SK-N-SH (cell line): ENCODE measurements at regions not wholly inside any gene's neighbourhood (a gene's known extent, or its start where the extent isn't known, plus 50 kb on each side); places are given as distances from the start of the nearest gene placed in this dataset.

Experiments
- CTCF ChIA-PET: fragments of 300-600, 350-600 bp; formaldehyde crosslinking; extraction: SDS; loops from one replicate; lab custom pipeline; 2021; lab: Yijun Ruan, JAX
- POLR2A ChIA-PET: fragments of 350-600 bp; sonication (Branson Sonifier 250); formaldehyde crosslinking; extraction: SDS; loops from one replicate; lab custom pipeline; 2020; ENCODE audit warnings: antibody characterized with exemption, inconsistent platforms; lab: Yijun Ruan, JAX
- DNase-seq: peaks from one replicate; pipeline ENCODE4 v3.0.0; 2012
- H2AFZ ChIP-seq: fragments of 200-600 bp; sonication (generic); 2 replicates; pipeline ENCODE4 v1.8.1; 2016; ENCODE audit warnings: antibody characterized with exemption, mild to moderate bottlenecking, low read depth
- H3F3A ChIP-seq: fragments of 200-600 bp; sonication (generic); replicated peaks from 2 replicates; pipeline ENCODE3; 2016; ENCODE audit warnings: antibody characterized with exemption, mild to moderate bottlenecking; ENCODE audit not compliant: insufficient read depth
- H3K27ac ChIP-seq, 2 experiments: fragments of 200-500 bp in 1 of 2; fragments of 200-600 bp in 1 of 2; sonication (Bioruptor generic) in 1 of 2; sonication (generic), shearing (Covaris generic) in 1 of 2; 2 replicates each; pipeline versions ENCODE4 v1.5.1 to v1.6.1; 2014 to 2016; ENCODE audit warnings: low read depth in 2 of 2, inconsistent platforms in 1 of 2, low read length in 1 of 2, mild to moderate bottlenecking in 1 of 2, mixed read lengths in 1 of 2
- H3K27me3 ChIP-seq: fragments of 200-600 bp; sonication (generic), shearing (Covaris generic); 2 replicates; pipeline ENCODE4 v1.6.1; 2016; ENCODE audit warnings: mixed run types; ENCODE audit not compliant: insufficient read depth
- H3K36me3 ChIP-seq, 2 experiments: fragments of 200-500 bp in 1 of 2; fragments of 200-600 bp in 1 of 2; sonication (Bioruptor generic) in 1 of 2; sonication (generic) in 1 of 2; replicated peaks in 1 of 2; 2 replicates each; pipeline versions ENCODE3 to v1.5.1; 2014 to 2016; ENCODE audit warnings: low read length in 1 of 2, mild to moderate bottlenecking in 1 of 2; ENCODE audit not compliant: insufficient read depth in 2 of 2, control insufficient read depth in 1 of 2
- H3K4me1 ChIP-seq, 2 experiments: fragments of 200-500 bp in 1 of 2; fragments of 200-600 bp in 1 of 2; sonication (Bioruptor generic) in 1 of 2; sonication (generic), shearing (Covaris generic) in 1 of 2; 2 replicates each; pipeline versions ENCODE4 v1.5.1 to v1.6.1; 2014 to 2016; ENCODE audit warnings: low read depth in 1 of 2, low read length in 1 of 2, mixed run types in 1 of 2; ENCODE audit not compliant: insufficient read depth in 2 of 2, control insufficient read depth in 1 of 2
- H3K4me2 ChIP-seq: fragments of 200-600 bp; sonication (generic), shearing (Covaris generic); 2 replicates; pipeline ENCODE4 v1.6.1; 2017; ENCODE audit warnings: mixed run types
- H3K4me3 ChIP-seq, 2 experiments: fragments of 200-500 bp in 1 of 2; fragments of 200-600 bp in 1 of 2; sonication (Bioruptor generic) in 1 of 2; sonication (generic), shearing (Covaris generic) in 1 of 2; 2 replicates each; pipeline versions ENCODE4 v1.5.1 to v1.8.1; 2014 to 2016; ENCODE audit warnings: low read depth in 2 of 2, inconsistent platforms in 1 of 2, low read length in 1 of 2, mild to moderate bottlenecking in 1 of 2, mixed read lengths in 1 of 2, moderate library complexity in 1 of 2
- H3K79me2 ChIP-seq: fragments of 200-600 bp; sonication (generic); 2 replicates; pipeline ENCODE4 v1.8.1; 2017; ENCODE audit warnings: mild to moderate bottlenecking; ENCODE audit not compliant: insufficient read depth
- H3K9ac ChIP-seq: fragments of 200-600 bp; sonication (generic); 2 replicates; pipeline ENCODE4 v1.6.1; 2017; ENCODE audit warnings: mixed run types
- H3K9me2 ChIP-seq: fragments of 200-600 bp; sonication (generic); 2 replicates; pipeline ENCODE4 v1.6.1; 2017; ENCODE audit warnings: mixed run types
- H3K9me3 ChIP-seq: fragments of 200-600 bp; sonication (generic); 2 replicates; pipeline ENCODE4 v1.6.1; 2017; ENCODE audit warnings: mixed run types, mild to moderate bottlenecking, moderate library complexity
- H4K20me1 ChIP-seq: fragments of 200-600 bp; sonication (generic); 2 replicates; pipeline ENCODE4 v1.6.1; 2017; ENCODE audit warnings: mild to moderate bottlenecking, mixed run types; ENCODE audit not compliant: insufficient read depth
- CHD2 ChIP-seq: fragments of 150-350 bp; IDR thresholded peaks from 2 replicates; pipeline ENCODE4 v1.6.1; 2018; ENCODE audit warnings: low read length; ENCODE audit not compliant: partially characterized antibody
- ELF1 ChIP-seq: IDR thresholded peaks from 2 replicates; pipeline ENCODE4 v1.4.0; 2012
- EZH2phosphoT487 ChIP-seq: fragments of 200-600 bp; sonication (generic); IDR thresholded peaks from 2 replicates; pipeline ENCODE4 v1.6.1; 2017; ENCODE audit warnings: low read depth, mixed run types, mild to moderate bottlenecking, antibody characterized with exemption, moderate library complexity, borderline replicate concordance
- FOXM1 ChIP-seq: IDR thresholded peaks from 2 replicates; pipeline ENCODE4 v1.4.0; 2012; ENCODE audit warnings: low read depth, mild to moderate bottlenecking
- GATA2 ChIP-seq: sonication (generic); formaldehyde crosslinking; IDR thresholded peaks from 2 replicates; pipeline ENCODE4 v1.5.0; 2020; ENCODE audit warnings: mild to moderate bottlenecking, missing genetic modification reagents
- NFIC ChIP-seq: IDR thresholded peaks from 2 replicates; pipeline ENCODE4 v1.4.0; 2012; ENCODE audit warnings: borderline replicate concordance
- NRF1 ChIP-seq: IDR thresholded peaks from 2 replicates; pipeline ENCODE4 v1.6.1; 2012; ENCODE audit warnings: low read depth, mild to moderate bottlenecking, low read length
- RAD21 ChIP-seq: IDR thresholded peaks from 2 replicates; pipeline ENCODE4 v1.6.1; 2012; ENCODE audit warnings: mild to moderate bottlenecking, low read length
- RFX5 ChIP-seq: IDR thresholded peaks from 2 replicates; pipeline ENCODE4 v1.6.1; 2012; ENCODE audit warnings: mild to moderate bottlenecking, improper control_type of control experiment, low read length
- RXRA ChIP-seq: IDR thresholded peaks from 2 replicates; pipeline ENCODE4 v1.4.0; 2012; ENCODE audit warnings: low read depth, mild to moderate bottlenecking, borderline replicate concordance
- SIN3A ChIP-seq: IDR thresholded peaks from 2 replicates; pipeline ENCODE4 v1.6.1; 2012; ENCODE audit warnings: low read depth, mild to moderate bottlenecking, low read length, moderate library complexity, borderline replicate concordance
- USF1 ChIP-seq: IDR thresholded peaks from 2 replicates; pipeline ENCODE4 v1.4.0; 2012; ENCODE audit warnings: low read depth, borderline replicate concordance
- WGBS: methylation state at CpG from one replicate; pipeline ENCODE4 v1.1.6; 2017; ENCODE audit warnings: low lambda C conversion rate; 5-methylcytosine and 5-hydroxymethylcytosine counted together
- TF ChIP-seq, protein P1 (sequence below): fragments of 150-350 bp; IDR thresholded peaks from 2 replicates; pipeline ENCODE4 v1.6.1; 2017; ENCODE audit warnings: antibody characterized with exemption, low read length, low read depth, borderline replicate concordance

DNA sequence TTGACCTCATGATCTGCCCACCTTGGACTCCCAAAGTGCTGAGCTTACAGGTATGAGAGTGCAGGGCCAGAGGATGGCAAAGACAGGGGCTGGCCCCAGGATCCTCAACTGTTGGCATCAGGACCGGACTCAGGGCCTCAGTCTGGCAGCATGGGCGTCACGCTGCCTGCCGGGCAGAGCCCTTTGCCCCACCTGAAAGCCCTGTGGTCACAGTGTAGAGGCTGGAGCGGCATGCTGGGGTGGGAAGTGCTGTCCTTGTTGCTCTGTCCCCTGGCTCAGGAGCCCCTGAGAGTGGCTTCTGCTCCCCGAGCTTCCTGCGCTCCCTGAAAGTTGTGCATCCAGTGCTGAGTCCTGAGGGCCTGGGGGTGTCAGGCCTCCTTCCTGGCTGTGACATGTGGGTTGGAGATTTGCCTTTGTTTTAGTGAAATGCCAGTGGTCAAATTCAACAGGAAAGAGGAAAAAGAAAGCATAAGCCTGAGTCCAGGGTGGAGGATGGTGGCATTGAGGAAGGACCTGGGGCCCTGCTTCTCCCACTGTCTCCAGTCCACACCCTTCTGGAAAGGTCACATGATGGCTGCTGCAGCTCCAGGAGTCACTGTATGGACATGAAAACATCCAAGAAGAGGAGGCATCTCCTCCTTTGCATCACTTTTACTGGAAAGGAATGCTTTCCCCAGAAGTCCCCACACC is 147.2 kb downstream of the OR4M2 start:
- 30% methylated on average over 6 of the region's 7 CpGs for WGBS
- peaks cover 7% of the 10 kb centered on the region; the same call in 1 of the 2 replicates for H3K27me3 ChIP-seq
- no peaks in the 10 kb centered on the region for H3K9me3 ChIP-seq
- no peak overlapping the region for H3K4me3 ChIP-seq
- H3K9me2 ChIP-seq = no peaks in the 10 kb centered on the region
- H3K4me1 ChIP-seq = no peaks in the 10 kb centered on the region; a peak in 1 of 4 replicates
- H3K27ac ChIP-seq = no peak overlapping the region
- no peaks in the 10 kb centered on the region for H4K20me1 ChIP-seq
- POLR2A ChIA-PET = no interaction called here
- no peaks in the 10 kb centered on the region for H3K36me3 ChIP-seq
- CTCF ChIA-PET = interaction anchor here (2.6 kb wide), 1 partner anchor 1870 kb away, joined by 6 read pairs; no protein-coding TSS in a partner anchor
- no peaks in the 10 kb centered on the region for H3K79me2 ChIP-seq
- TF ChIP-seq GATA2 (CRISPR knock-in tag) (no peak), EZH2phosphoT487 (no peak)
- TF ChIP-seq, all 33 proteins: peak for 0
- Histone ChIP-seq H3F3A (no peaks in the 10 kb centered on the region), H3K4me2 (no peak overlapping the region), H3K9ac (no peak overlapping the region), H2AFZ (no peak overlapping the region)
- DNase-seq = no peak

DNA sequence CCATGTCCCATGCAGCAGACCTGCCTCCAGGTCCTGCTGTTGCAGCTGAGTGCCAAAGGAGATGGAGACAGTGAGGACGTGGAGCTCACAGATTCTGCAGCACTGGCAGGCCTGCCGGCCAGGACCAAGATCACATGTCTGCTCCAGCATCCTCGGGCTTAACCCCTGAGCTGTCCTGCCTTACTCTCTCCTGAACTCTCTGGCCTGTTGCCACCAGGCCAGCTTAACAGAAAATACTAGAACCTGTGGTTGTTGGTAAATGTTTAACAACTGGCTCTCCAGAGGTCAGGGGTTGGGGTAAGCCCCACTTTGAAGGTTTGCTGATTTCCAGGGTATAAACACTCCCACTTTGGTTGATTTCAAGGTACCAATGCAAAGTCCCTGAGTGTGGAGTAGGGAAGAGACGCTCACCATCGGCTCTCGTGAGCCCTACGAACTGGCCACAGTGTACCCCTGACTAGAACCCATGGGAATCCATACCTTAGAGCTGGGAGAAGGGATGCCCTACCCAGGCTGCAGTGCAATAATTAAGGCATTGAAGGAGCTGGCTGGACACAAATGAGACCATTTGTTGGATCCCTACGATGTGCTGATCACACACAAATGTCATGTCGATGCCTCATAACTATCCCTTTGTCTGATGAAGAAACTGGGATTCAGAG is 147.9 kb downstream of the OR4M2 start:
- ChIA-PET POLR2A (no interaction called here), CTCF (interaction anchor here (2.6 kb wide), 1 partner anchor 1871 kb away, joined by 6 read pairs; no protein-coding TSS in a partner anchor)
- TF ChIP-seq, protein P1, sequence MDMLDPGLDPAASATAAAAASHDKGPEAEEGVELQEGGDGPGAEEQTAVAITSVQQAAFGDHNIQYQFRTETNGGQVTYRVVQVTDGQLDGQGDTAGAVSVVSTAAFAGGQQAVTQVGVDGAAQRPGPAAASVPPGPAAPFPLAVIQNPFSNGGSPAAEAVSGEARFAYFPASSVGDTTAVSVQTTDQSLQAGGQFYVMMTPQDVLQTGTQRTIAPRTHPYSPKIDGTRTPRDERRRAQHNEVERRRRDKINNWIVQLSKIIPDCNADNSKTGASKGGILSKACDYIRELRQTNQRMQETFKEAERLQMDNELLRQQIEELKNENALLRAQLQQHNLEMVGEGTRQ = no peak
- no peak for TF ChIP-seq USF1
- TF ChIP-seq SIN3A = no peak
- no peak for TF ChIP-seq RXRA
- no peak for TF ChIP-seq NFIC
- TF ChIP-seq RAD21 = no peak
- no peak for TF ChIP-seq CHD2
- TF ChIP-seq NRF1 = no peak
- no peak for TF ChIP-seq FOXM1
- TF ChIP-seq RFX5 = no peak
- TF ChIP-seq ELF1 = no peak
- H3K27ac ChIP-seq = no peak overlapping the region
- no peaks in the 10 kb centered on the region; a peak in 1 of 4 replicates for H3K4me1 ChIP-seq
- H3F3A ChIP-seq = no peaks in the 10 kb centered on the region
- H3K79me2 ChIP-seq = no peaks in the 10 kb centered on the region
- H4K20me1 ChIP-seq = no peaks in the 10 kb centered on the region
- H3K27me3 ChIP-seq = peaks cover 7% of the 10 kb centered on the region; the same call in 1 of the 2 replicates
- H3K9ac ChIP-seq = no peak overlapping the region
- H3K4me3 ChIP-seq = no peak overlapping the region
- no peak overlapping the region for H3K4me2 ChIP-seq
- no peaks in the 10 kb centered on the region for H3K36me3 ChIP-seq
- DNase-seq = no peak
- no peak overlapping the region for H2AFZ ChIP-seq
- no peaks in the 10 kb centered on the region for H3K9me3 ChIP-seq
- H3K9me2 ChIP-seq = no peaks in the 10 kb centered on the region
- 37% methylated on average over 9 of the region's 9 CpGs for WGBS
